ENCODE measurements at regions not wholly inside any gene's neighbourhood (a gene's known extent, or its start where the extent isn't known, plus 50 kb on each side); places are given as distances from the start of the nearest gene placed in this dataset.
"Not testable (repeated sequence)": the region's sequence is repeated elsewhere in the genome, so short reads cannot be mapped to it uniquely, and the experiment has no call there.

DNA sequence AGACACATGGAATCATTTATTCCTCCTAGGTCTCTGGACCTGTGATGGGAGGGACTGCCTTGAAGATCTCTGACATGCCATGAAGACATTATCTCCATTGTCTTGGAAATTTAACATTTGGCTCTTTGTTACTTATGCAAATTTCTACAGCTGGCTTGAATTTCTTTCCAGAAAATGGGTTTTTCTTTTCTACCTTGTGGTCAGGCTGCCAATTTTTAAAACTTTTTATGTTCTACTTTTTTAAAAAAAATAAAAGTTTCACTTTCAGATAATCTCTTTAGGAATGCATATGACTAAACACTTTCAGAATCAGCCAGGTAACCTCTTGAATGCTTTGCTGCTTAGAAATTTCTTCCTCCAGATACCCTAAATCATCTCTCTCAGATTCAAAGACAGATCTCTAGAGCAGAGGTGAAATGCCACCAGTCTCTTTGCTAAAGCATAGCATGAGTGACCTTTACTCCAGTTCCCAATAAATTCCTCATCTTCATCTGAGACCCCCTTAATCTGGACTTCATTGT, 209.6 kb downstream of the RPRM start:
- no peaks in the 10 kb centered on the region for H3K36me3 ChIP-seq (replicated peaks in 1 of 2)
- no peak overlapping the region for H3K27ac ChIP-seq
- no peaks in the 10 kb centered on the region for H3K9me3 ChIP-seq (replicated peaks in 1 of 3)
- no peak for DNase-seq
- no peak overlapping the region for H3K4me3 ChIP-seq
- no peaks in the 10 kb centered on the region for H3K27me3 ChIP-seq
- TF ChIP-seq POLR2A (IDR thresholded peaks at IDR 0.05) = no peak
- TF ChIP-seq, protein P1, sequence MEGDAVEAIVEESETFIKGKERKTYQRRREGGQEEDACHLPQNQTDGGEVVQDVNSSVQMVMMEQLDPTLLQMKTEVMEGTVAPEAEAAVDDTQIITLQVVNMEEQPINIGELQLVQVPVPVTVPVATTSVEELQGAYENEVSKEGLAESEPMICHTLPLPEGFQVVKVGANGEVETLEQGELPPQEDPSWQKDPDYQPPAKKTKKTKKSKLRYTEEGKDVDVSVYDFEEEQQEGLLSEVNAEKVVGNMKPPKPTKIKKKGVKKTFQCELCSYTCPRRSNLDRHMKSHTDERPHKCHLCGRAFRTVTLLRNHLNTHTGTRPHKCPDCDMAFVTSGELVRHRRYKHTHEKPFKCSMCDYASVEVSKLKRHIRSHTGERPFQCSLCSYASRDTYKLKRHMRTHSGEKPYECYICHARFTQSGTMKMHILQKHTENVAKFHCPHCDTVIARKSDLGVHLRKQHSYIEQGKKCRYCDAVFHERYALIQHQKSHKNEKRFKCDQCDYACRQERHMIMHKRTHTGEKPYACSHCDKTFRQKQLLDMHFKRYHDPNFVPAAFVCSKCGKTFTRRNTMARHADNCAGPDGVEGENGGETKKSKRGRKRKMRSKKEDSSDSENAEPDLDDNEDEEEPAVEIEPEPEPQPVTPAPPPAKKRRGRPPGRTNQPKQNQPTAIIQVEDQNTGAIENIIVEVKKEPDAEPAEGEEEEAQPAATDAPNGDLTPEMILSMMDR (IDR thresholded peaks at IDR 0.05) = no peak
- intact Hi-C loops (cut with DNase I) = no loop called here
- no peaks in the 10 kb centered on the region for H3K4me1 ChIP-seq (replicated peaks in 1 of 2)

DNA sequence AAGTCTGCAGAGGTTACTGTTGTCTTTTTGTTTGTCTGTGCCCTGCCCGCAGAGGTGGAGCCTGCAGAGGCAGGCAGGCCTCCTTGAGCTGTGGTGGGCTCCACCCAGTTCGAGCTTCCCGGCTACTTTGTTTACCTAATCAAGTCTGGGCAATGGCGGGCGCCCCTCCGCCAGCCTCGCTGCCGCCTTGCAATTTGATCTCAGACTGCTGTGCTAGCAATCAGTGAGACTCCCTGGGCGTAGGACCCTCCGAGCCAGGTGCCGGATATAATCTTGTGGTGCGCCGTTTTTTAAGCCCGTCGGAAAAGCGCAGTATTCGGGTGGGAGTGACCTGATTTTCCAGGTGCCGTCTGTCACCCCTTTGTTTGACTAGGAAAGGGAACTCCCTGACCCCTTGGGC, 221.7 kb downstream of the RPRM start:
- 77 to 97% (median 90%) methylated on average over 9 to 17 of the region's 18 CpGs for WGBS, 4 donors
- H3K4me1 ChIP-seq (replicated peaks in 1 of 2); H3K27ac ChIP-seq; H3K27me3 ChIP-seq; H3K36me3 ChIP-seq (replicated peaks in 1 of 2); DNase-seq; H3K9me3 ChIP-seq (replicated peaks in 1 of 3); intact Hi-C loops (cut with DNase I); H3K4me3 ChIP-seq: not testable (repeated sequence)

GRCh38 chr2:153246636-153247035, 231.9 kb downstream of the RPRM start:
- 32 to 41% (median 36%) methylated on average over 1 of the region's 1 CpG for WGBS, 4 donors
- H3K27me3 ChIP-seq; H3K9me3 ChIP-seq (replicated peaks in 1 of 3); intact Hi-C loops (cut with DNase I); H3K36me3 ChIP-seq (replicated peaks in 1 of 2); H3K4me3 ChIP-seq; H3K27ac ChIP-seq; H3K4me1 ChIP-seq (replicated peaks in 1 of 2); DNase-seq: not testable (repeated sequence)

DNA sequence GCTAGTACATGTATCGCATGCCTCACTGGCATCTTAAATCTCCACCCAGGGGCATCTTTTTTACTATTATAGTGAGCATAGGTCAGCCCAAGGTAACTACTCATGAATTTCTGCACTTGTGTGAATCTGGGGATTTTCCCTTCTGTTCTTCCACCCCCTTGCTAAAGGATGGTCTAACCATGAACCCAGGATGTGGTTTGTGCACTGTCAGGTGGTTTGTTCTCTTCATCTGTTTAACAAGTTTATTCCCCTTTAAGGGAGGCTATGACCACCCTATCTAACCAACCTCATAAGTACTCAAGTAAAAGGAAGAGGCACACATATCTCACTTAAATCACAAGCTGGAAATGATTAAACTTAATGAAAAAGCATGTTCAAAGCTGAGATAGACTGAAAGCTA, 243.0 kb downstream of the RPRM start:
- TF ChIP-seq, protein P1 (IDR thresholded peaks at IDR 0.05) = no peak
- no peak for TF ChIP-seq POLR2A (IDR thresholded peaks at IDR 0.05)
- Histone ChIP-seq H3K36me3 (replicated peaks in 1 of 2) (no peaks in the 10 kb centered on the region), H3K4me3 (no peak overlapping the region), H3K27ac (no peak overlapping the region), H3K27me3 (no peaks in the 10 kb centered on the region), H3K4me1 (replicated peaks in 1 of 2) (no peaks in the 10 kb centered on the region), H3K9me3 (replicated peaks in 1 of 3) (no peaks in the 10 kb centered on the region)
- no peak for DNase-seq
- 92 to 100% (median 99%) methylated on average over 1 of the region's 1 CpG for WGBS, 4 donors
- intact Hi-C loops (cut with DNase I) = no loop called here

- intact Hi-C loops (cut with DNase I) = no loop called here
Measured at GRCh38 chr2:153232464-153232863, 246.1 kb downstream of the RPRM start.

More at GRCh38 chr2:153232464-153232863, 246.1 kb downstream of the RPRM start:
- H3K27me3 ChIP-seq = no peaks in the 10 kb centered on the region
- H3K27ac ChIP-seq = no peak overlapping the region
- WGBS, 4 donors = 86 to 94% (median 89%) methylated on average over 2 of the region's 2 CpGs
- no peak for TF ChIP-seq POLR2A (IDR thresholded peaks at IDR 0.05)
- TF ChIP-seq, protein P1 (IDR thresholded peaks at IDR 0.05) = no peak
- H3K4me1 ChIP-seq (replicated peaks in 1 of 2) = no peaks in the 10 kb centered on the region
- no peak overlapping the region for H3K4me3 ChIP-seq
- DNase-seq = no peak
- H3K9me3 ChIP-seq (replicated peaks in 1 of 3) = no peaks in the 10 kb centered on the region
- H3K36me3 ChIP-seq (replicated peaks in 1 of 2) = no peaks in the 10 kb centered on the region
